OCI-LY7 (cell line): ENCODE measurements at regions not wholly inside any gene's neighbourhood (a gene's known extent, or its start where the extent isn't known, plus 50 kb on each side); places are given as distances from the start of the nearest gene placed in this dataset.

Experiments
- BruUV-seq: library from RNA; stranded (reverse); fragments of 400-500 nt; replicated peaks from 2 replicates; lab custom pipeline; 2021; lab: Mats Ljungman, UMichigan
- CTCF ChIA-PET: fragments of 300-600 bp; sonication (Branson Sonifier 250); formaldehyde crosslinking; loops from one replicate; lab custom pipeline; 2022; ENCODE audit warnings: antibody characterized with exemption; ENCODE audit not compliant: unreplicated experiment; lab: Charles Lee
- POLR2A ChIA-PET: fragments of 300-600 bp; sonication (Branson Sonifier 250); formaldehyde crosslinking; loops from one replicate; lab custom pipeline; 2022; ENCODE audit warnings: antibody characterized with exemption; lab: Charles Lee
- DNase-seq: peaks from one replicate; pipeline ENCODE4 v3.0.0-alpha.2; 2015; ENCODE audit warnings: low spot score
- H2AFZ ChIP-seq: fragments of 200-600 bp; sonication (generic), shearing (Covaris generic); 2 replicates; pipeline ENCODE4 v1.6.1; 2014; ENCODE audit warnings: mild to moderate bottlenecking, antibody characterized with exemption, low read length, moderate library complexity
- H3K27ac ChIP-seq: fragments of 200-600 bp; sonication (generic); 2 replicates; pipeline ENCODE4 v1.5.1; 2014; ENCODE audit warnings: mixed run types, low read depth, mild to moderate bottlenecking, moderate library complexity, low read length, inconsistent platforms; ENCODE audit not compliant: poor library complexity, severe bottlenecking
- H3K36me3 ChIP-seq: fragments of 200-600 bp; sonication (generic); 2 replicates; pipeline ENCODE4 v1.6.1; 2014; ENCODE audit warnings: mild to moderate bottlenecking, antibody characterized with exemption, low read length, moderate library complexity, mixed read lengths; ENCODE audit not compliant: insufficient read depth
- H3K4me1 ChIP-seq: fragments of 200-600 bp; sonication (generic); 2 replicates; pipeline ENCODE4 v1.5.1; 2014; ENCODE audit warnings: mild to moderate bottlenecking, low read length; ENCODE audit not compliant: insufficient read depth, poor library complexity, severe bottlenecking
- H3K4me2 ChIP-seq: fragments of 200-600 bp; sonication (generic); 2 replicates; pipeline ENCODE4 v1.6.1; 2014; ENCODE audit warnings: mild to moderate bottlenecking, low read length
- H3K4me3 ChIP-seq: fragments of 200-600 bp; sonication (generic); 2 replicates; pipeline ENCODE4 v1.5.1; 2014; ENCODE audit warnings: mild to moderate bottlenecking, low read depth, low read length; ENCODE audit not compliant: poor library complexity, severe bottlenecking
- H3K79me2 ChIP-seq: fragments of 200-600 bp; sonication (generic); 2 replicates; pipeline ENCODE4 v1.6.1; 2016; ENCODE audit warnings: low read depth, mild to moderate bottlenecking, low read length, moderate library complexity, mixed read lengths; ENCODE audit not compliant: insufficient read depth
- H3K9me2 ChIP-seq: fragments of 200-600 bp; sonication (generic); 2 replicates; pipeline ENCODE4 v1.6.1; 2016; ENCODE audit warnings: mild to moderate bottlenecking, low read length, mixed read lengths; ENCODE audit not compliant: insufficient read depth
- H3K9me3 ChIP-seq: fragments of 200-600 bp; sonication (generic); 2 replicates; pipeline ENCODE4 v1.6.1; 2014; ENCODE audit warnings: mild to moderate bottlenecking, mixed run types, low read length, mixed read lengths
- H4K20me1 ChIP-seq: fragments of 200-600 bp; sonication (generic); 2 replicates; pipeline ENCODE4 v1.6.1; 2014; ENCODE audit warnings: mild to moderate bottlenecking, antibody characterized with exemption, low read length, moderate library complexity, mixed read lengths; ENCODE audit not compliant: insufficient read depth
- EZH2phosphoT487 ChIP-seq: fragments of 200-600 bp; sonication (generic); IDR thresholded peaks from 2 replicates; pipeline ENCODE4 v1.6.1; 2018; ENCODE audit warnings: low read depth, borderline replicate concordance, mild to moderate bottlenecking, mixed run types, antibody characterized with exemption, low read length, moderate library complexity, mixed read lengths
- intact Hi-C: fragments of 100-400 bp; cut with micrococcal nuclease; formaldehyde crosslinking; loops from one replicate; pipeline ENCODE4 v1.10.0; 2022; ENCODE audit not compliant: unreplicated experiment
- TF ChIP-seq, protein P1 (sequence below): fragments of 200-600 bp; sonication (generic); conservative IDR thresholded peaks from 2 replicates; pipeline ENCODE4 v1.5.1; 2014; ENCODE audit warnings: mild to moderate bottlenecking, antibody characterized with exemption, low read length, moderate library complexity, mixed read lengths

- POLR2A ChIA-PET: no interaction called here
Measured at GRCh38 chr2:18804536-18804935, 215.2 kb upstream of the NT5C1B start.

GRCh38 chr2:18803141-18803939 lies 214.0 kb upstream of the NT5C1B start:
- Histone ChIP-seq H3K27ac (no peak overlapping the region), H2AFZ (no peak overlapping the region), H4K20me1 (no peaks in the 10 kb centered on the region), H3K4me2 (no peak overlapping the region), H3K9me3 (no peaks in the 10 kb centered on the region), H3K4me3 (no peak overlapping the region), H3K4me1 (no peaks in the 10 kb centered on the region), H3K79me2 (no peaks in the 10 kb centered on the region), H3K9me2 (no peaks in the 10 kb centered on the region), H3K36me3 (no peaks in the 10 kb centered on the region)
- no peak for TF ChIP-seq EZH2phosphoT487
- TF ChIP-seq, protein P1, sequence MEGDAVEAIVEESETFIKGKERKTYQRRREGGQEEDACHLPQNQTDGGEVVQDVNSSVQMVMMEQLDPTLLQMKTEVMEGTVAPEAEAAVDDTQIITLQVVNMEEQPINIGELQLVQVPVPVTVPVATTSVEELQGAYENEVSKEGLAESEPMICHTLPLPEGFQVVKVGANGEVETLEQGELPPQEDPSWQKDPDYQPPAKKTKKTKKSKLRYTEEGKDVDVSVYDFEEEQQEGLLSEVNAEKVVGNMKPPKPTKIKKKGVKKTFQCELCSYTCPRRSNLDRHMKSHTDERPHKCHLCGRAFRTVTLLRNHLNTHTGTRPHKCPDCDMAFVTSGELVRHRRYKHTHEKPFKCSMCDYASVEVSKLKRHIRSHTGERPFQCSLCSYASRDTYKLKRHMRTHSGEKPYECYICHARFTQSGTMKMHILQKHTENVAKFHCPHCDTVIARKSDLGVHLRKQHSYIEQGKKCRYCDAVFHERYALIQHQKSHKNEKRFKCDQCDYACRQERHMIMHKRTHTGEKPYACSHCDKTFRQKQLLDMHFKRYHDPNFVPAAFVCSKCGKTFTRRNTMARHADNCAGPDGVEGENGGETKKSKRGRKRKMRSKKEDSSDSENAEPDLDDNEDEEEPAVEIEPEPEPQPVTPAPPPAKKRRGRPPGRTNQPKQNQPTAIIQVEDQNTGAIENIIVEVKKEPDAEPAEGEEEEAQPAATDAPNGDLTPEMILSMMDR: no peak
- intact Hi-C loops: no loop called here
- CTCF ChIA-PET: no interaction called here
- POLR2A ChIA-PET: interaction anchor here (1.2 kb wide), 1 partner anchor 33 kb away, joined by 3 read pairs; no protein-coding TSS in a partner anchor
- BruUV-seq: no TSS peak
- no peak for DNase-seq

More at GRCh38 chr2:18804536-18804935, 215.2 kb upstream of the NT5C1B start:
- BruUV-seq: no TSS peak
- no peak overlapping the region for H3K4me3 ChIP-seq
- no peak overlapping the region for H2AFZ ChIP-seq
- intact Hi-C loops: no loop called here
- H3K4me1 ChIP-seq: no peaks in the 10 kb centered on the region
- H3K27ac ChIP-seq: no peak overlapping the region
- H3K4me2 ChIP-seq: no peak overlapping the region
- H4K20me1 ChIP-seq: no peaks in the 10 kb centered on the region
- no peaks in the 10 kb centered on the region for H3K36me3 ChIP-seq
- DNase-seq: no peak
- H3K9me2 ChIP-seq: no peaks in the 10 kb centered on the region
- TF ChIP-seq, protein P1: no peak
- TF ChIP-seq EZH2phosphoT487: no peak
- H3K9me3 ChIP-seq: no peaks in the 10 kb centered on the region
- CTCF ChIA-PET: no interaction called here
- no peaks in the 10 kb centered on the region for H3K79me2 ChIP-seq

DNA sequence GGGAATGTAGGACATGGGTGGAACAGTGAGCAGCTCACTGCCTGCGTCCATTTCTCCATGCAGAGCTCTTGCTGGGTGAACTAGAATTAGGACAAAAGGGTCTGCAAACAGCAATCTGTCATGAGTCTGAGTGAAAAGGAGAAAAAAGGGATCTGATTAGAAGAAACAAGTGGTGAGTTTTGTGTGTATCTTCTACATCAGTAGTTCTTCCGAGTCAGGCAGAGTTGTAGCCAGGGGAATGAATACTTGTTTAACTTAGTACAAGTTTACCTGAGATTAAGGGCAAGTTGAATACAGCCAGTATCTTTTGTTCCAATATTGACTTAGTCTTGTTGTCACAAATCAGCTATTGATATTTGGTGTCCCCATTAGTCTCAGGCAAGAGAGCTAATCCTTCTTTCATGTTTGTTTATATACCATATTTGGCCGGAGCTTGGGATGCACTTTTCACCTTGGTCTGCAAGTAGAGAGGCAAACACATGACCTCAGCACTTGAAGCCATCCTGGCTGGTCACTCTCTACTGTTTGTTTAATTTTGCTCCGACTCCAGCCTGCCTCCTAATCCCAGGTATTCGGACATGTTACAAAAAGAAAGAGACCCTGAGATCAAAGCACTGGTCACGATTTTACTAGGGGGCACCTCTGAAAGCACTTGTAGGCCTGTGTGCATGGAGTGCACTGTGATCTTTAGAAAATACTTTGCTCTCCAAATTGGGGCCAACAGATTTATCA lies 211.0 kb upstream of the NT5C1B start:
- no peak overlapping the region for H3K4me3 ChIP-seq
- H3K4me2 ChIP-seq: no peak overlapping the region
- POLR2A ChIA-PET: no interaction called here
- no peaks in the 10 kb centered on the region for H3K79me2 ChIP-seq
- no peaks in the 10 kb centered on the region for H3K9me2 ChIP-seq
- DNase-seq: no peak
- H4K20me1 ChIP-seq: no peaks in the 10 kb centered on the region
- H3K36me3 ChIP-seq: no peaks in the 10 kb centered on the region
- CTCF ChIA-PET: no interaction called here
- H3K4me1 ChIP-seq: no peaks in the 10 kb centered on the region
- TF ChIP-seq EZH2phosphoT487: no peak
- TF ChIP-seq, protein P1: no peak
- H2AFZ ChIP-seq: no peak overlapping the region
- intact Hi-C loops: no loop called here
- no TSS peak for BruUV-seq
- H3K27ac ChIP-seq: no peak overlapping the region
- H3K9me3 ChIP-seq: no peaks in the 10 kb centered on the region
